Epithelial cell of prostate (primary cell): ENCODE measurements at regions not wholly inside any gene's neighbourhood (a gene's known extent, or its start where the extent isn't known, plus 50 kb on each side); places are given as distances from the start of the nearest gene placed in this dataset.

ENCODE experiments used
- DNase-seq: peaks from one replicate; pipeline ENCODE4 v3.0.0-alpha.2; 2011; ENCODE audit warnings: low read depth, low spot score
- H3K27ac ChIP-seq: fragments of 450-650 bp; 2 replicates; pipeline ENCODE4 v1.5.1; 2017; ENCODE audit warnings: mild to moderate bottlenecking

- DNase-seq: no peak
- H3K27ac ChIP-seq: no peak overlapping the region
Observed at GRCh38 chr18:61133783-61134182, 199.4 kb upstream of the CDH20 start.

GRCh38 chr18:61136711-61137251, 196.4 kb upstream of the CDH20 start:
- DNase-seq: no peak
- H3K27ac ChIP-seq: no peak overlapping the region

- H3K27ac ChIP-seq: no peak overlapping the region
- no peak for DNase-seq
Observed at GRCh38 chr18:61141691-61142090, 191.5 kb upstream of the CDH20 start.

GRCh38 chr18:61148322-61148721, 184.9 kb upstream of the CDH20 start:
- DNase-seq: no peak
- H3K27ac ChIP-seq: no peak overlapping the region

- no peak overlapping the region for H3K27ac ChIP-seq
- DNase-seq: no peak
Observed at GRCh38 chr18:61149786-61150185, 183.4 kb upstream of the CDH20 start.

GRCh38 chr18:61153571-61153970, 179.7 kb upstream of the CDH20 start:
- no peak overlapping the region for H3K27ac ChIP-seq
- no peak for DNase-seq

GRCh38 chr18:61154866-61155265, 178.4 kb upstream of the CDH20 start:
- no peak for DNase-seq
- H3K27ac ChIP-seq: no peak overlapping the region

- no peak for DNase-seq
- H3K27ac ChIP-seq: no peak overlapping the region
Observed at GRCh38 chr18:61155586-61155985, 177.6 kb upstream of the CDH20 start.

- no peak for DNase-seq
- no peak overlapping the region for H3K27ac ChIP-seq
Observed at GRCh38 chr18:61157451-61157850, 175.8 kb upstream of the CDH20 start.

- H3K27ac ChIP-seq: no peak overlapping the region
- no peak for DNase-seq
Observed at GRCh38 chr18:61159246-61159645, 174.0 kb upstream of the CDH20 start.

- no peak overlapping the region for H3K27ac ChIP-seq
- no peak for DNase-seq
Observed at GRCh38 chr18:61164321-61164720, 168.9 kb upstream of the CDH20 start.

GRCh38 chr18:61167902-61168301, 165.3 kb upstream of the CDH20 start:
- no peak overlapping the region for H3K27ac ChIP-seq
- no peak for DNase-seq

- no peak for DNase-seq
- H3K27ac ChIP-seq: no peak overlapping the region
Observed at GRCh38 chr18:61169386-61169785, 163.8 kb upstream of the CDH20 start.

GRCh38 chr18:61172624-61173023, 160.6 kb upstream of the CDH20 start:
- DNase-seq: no peak
- no peak overlapping the region for H3K27ac ChIP-seq

- peak; percentile 39 for DNase-seq
- H3K27ac ChIP-seq: no peak overlapping the region
Observed at GRCh38 chr18:61173554-61173953, 159.7 kb upstream of the CDH20 start.

GRCh38 chr18:61183798-61184197, 149.4 kb upstream of the CDH20 start:
- H3K27ac ChIP-seq: no peak overlapping the region
- DNase-seq: no peak

- no peak for DNase-seq
- no peak overlapping the region for H3K27ac ChIP-seq
Observed at GRCh38 chr18:61187971-61188370, 145.3 kb upstream of the CDH20 start.

- no peak overlapping the region for H3K27ac ChIP-seq
Observed at GRCh38 chr18:61189376-61189775, 143.9 kb upstream of the CDH20 start.

GRCh38 chr18:61194726-61195125, 138.5 kb upstream of the CDH20 start:
- DNase-seq: no peak
- no peak overlapping the region for H3K27ac ChIP-seq

More at GRCh38 chr18:61189376-61189775, 143.9 kb upstream of the CDH20 start:
- DNase-seq: no peak

GRCh38 chr18:61196750-61197149, 136.5 kb upstream of the CDH20 start:
- no peak overlapping the region for H3K27ac ChIP-seq
- no peak for DNase-seq

- no peak overlapping the region for H3K27ac ChIP-seq
Observed at GRCh38 chr18:61198486-61198885, 134.7 kb upstream of the CDH20 start.

GRCh38 chr18:61199171-61199848, 133.9 kb upstream of the CDH20 start:
- H3K27ac ChIP-seq: no peak overlapping the region
- no peak for DNase-seq

More at GRCh38 chr18:61198486-61198885, 134.7 kb upstream of the CDH20 start:
- DNase-seq: no peak
